ENCODE measurements at regions not wholly inside any gene's neighbourhood (a gene's known extent, or its start where the extent isn't known, plus 50 kb on each side); places are given as distances from the start of the nearest gene placed in this dataset.

- TF ChIP-seq CTCF (IDR thresholded peaks at IDR 0.05; ENCODE audit: poor library complexity) (no peak), EZH2phosphoT487 (IDR thresholded peaks at IDR 0.05; ENCODE audit: low read depth, severe bottlenecking, unreplicated experiment) (no peak), EZH2 (IDR thresholded peaks at IDR 0.05; ENCODE audit: borderline replicate concordance) (no peak)
Observed at GRCh38 chr11:91141655-91142054, 918.8 kb upstream of the CHORDC1 start.

Data from hepatocyte (in vitro differentiated cells).